HEK293 (cell line): ENCODE measurements at regions not wholly inside any gene's neighbourhood (a gene's known extent, or its start where the extent isn't known, plus 50 kb on each side); places are given as distances from the start of the nearest gene placed in this dataset.

Experiments
- CTCF ChIA-PET: fragments of 350-600 bp; formaldehyde crosslinking; extraction: SDS; loops from one replicate; lab custom pipeline; 2021; ENCODE audit warnings: antibody characterized with exemption; lab: Yijun Ruan, JAX
- POLR2A ChIA-PET: fragments of 300-600 bp; formaldehyde crosslinking; extraction: SDS; loops from one replicate; lab custom pipeline; 2020; ENCODE audit warnings: antibody characterized with exemption, inconsistent platforms; lab: Yijun Ruan, JAX
- H3K27ac ChIP-seq: fragments of 200-500 bp; sonication (Bioruptor generic); 2 replicates; pipeline ENCODE4 v1.5.1; 2014; ENCODE audit warnings: low read depth, low read length, control low read depth, inconsistent platforms; ENCODE audit errors: extremely low read depth
- H3K36me3 ChIP-seq, 2 experiments: fragments of 200-500 bp in 1 of 2; sonication (Bioruptor generic) in 1 of 2; 1 replicate in 1 of 2; 2 replicates in 1 of 2; pipeline ENCODE4 v1.5.1; 2014 to 2017; ENCODE audit warnings: inconsistent platforms in 2 of 2, low read length in 2 of 2; ENCODE audit not compliant: control insufficient read depth in 2 of 2, insufficient read depth in 1 of 2
- H3K4me1 ChIP-seq: fragments of 200-500 bp; sonication (Bioruptor generic); 2 replicates; pipeline ENCODE4 v1.5.1; 2014; ENCODE audit warnings: mild to moderate bottlenecking, low read length, inconsistent platforms; ENCODE audit not compliant: control insufficient read depth, insufficient read depth
- H3K4me3 ChIP-seq: 2 replicates; pipeline ENCODE4 v1.5.1; 2011; ENCODE audit warnings: low read depth, mild to moderate bottlenecking, control low read depth, low read length, moderate library complexity
- H3K9me3 ChIP-seq: fragments of 200-500 bp; sonication (Bioruptor generic); 2 replicates; pipeline ENCODE4 v1.5.1; 2014; ENCODE audit warnings: low read depth, low read length, inconsistent platforms; ENCODE audit not compliant: control insufficient read depth, insufficient read depth
- BCL6B ChIP-seq: fragments of 450-650 bp; formaldehyde crosslinking; IDR thresholded peaks from 2 replicates; pipeline ENCODE4 v1.5.1; 2017; ENCODE audit warnings: missing biosample characterization, missing genetic modification characterization
- REPIN1 ChIP-seq: fragments of 450-650 bp; formaldehyde crosslinking; IDR thresholded peaks from 2 replicates; pipeline ENCODE4 v1.5.1; 2017; ENCODE audit warnings: missing biosample characterization, missing genetic modification characterization, low read depth
- WT1 ChIP-seq: fragments of 450-650 bp; formaldehyde crosslinking; IDR thresholded peaks from 2 replicates; pipeline ENCODE4 v1.5.1; 2016; ENCODE audit warnings: missing biosample characterization, missing genetic modification characterization
- ZBTB17 ChIP-seq: fragments of 450-650 bp; formaldehyde crosslinking; IDR thresholded peaks from 2 replicates; pipeline ENCODE4 v1.5.1; 2016; ENCODE audit warnings: missing biosample characterization, missing genetic modification characterization
- ZFP37 ChIP-seq: fragments of 450-650 bp; formaldehyde crosslinking; IDR thresholded peaks from 2 replicates; pipeline ENCODE4 v1.5.1; 2016; ENCODE audit warnings: missing biosample characterization, missing genetic modification characterization
- ZNF10 ChIP-seq: fragments of 450-650 bp; formaldehyde crosslinking; IDR thresholded peaks from 2 replicates; pipeline ENCODE4 v1.5.1; 2017; ENCODE audit warnings: missing biosample characterization, missing genetic modification characterization
- ZNF23 ChIP-seq: fragments of 450-650 bp; formaldehyde crosslinking; IDR thresholded peaks from 2 replicates; pipeline ENCODE4 v1.5.1; 2016; ENCODE audit warnings: missing biosample characterization, missing genetic modification characterization, borderline replicate concordance
- ZNF341 ChIP-seq: fragments of 450-650 bp; formaldehyde crosslinking; IDR thresholded peaks from 2 replicates; pipeline ENCODE4; 2016; ENCODE audit warnings: low read depth, missing biosample characterization, missing genetic modification characterization
- ZNF366 ChIP-seq: fragments of 450-650 bp; formaldehyde crosslinking; conservative IDR thresholded peaks from 2 replicates; pipeline ENCODE4 v1.5.1; 2016; ENCODE audit warnings: missing biosample characterization, missing genetic modification characterization
- ZNF433 ChIP-seq: fragments of 450-650 bp; formaldehyde crosslinking; IDR thresholded peaks from 2 replicates; pipeline ENCODE4 v1.5.1; 2016; ENCODE audit warnings: missing biosample characterization, missing genetic modification characterization, low read depth
- ZNF501 ChIP-seq: fragments of 450-650 bp; formaldehyde crosslinking; IDR thresholded peaks from 2 replicates; pipeline ENCODE4 v1.5.1; 2016; ENCODE audit warnings: missing biosample characterization, missing genetic modification characterization
- ZNF548 ChIP-seq: fragments of 450-650 bp; formaldehyde crosslinking; IDR thresholded peaks from 2 replicates; pipeline ENCODE4 v1.5.1; 2016; ENCODE audit warnings: missing biosample characterization, missing genetic modification characterization
- ZNF555 ChIP-seq: fragments of 450-650 bp; formaldehyde crosslinking; conservative IDR thresholded peaks from 2 replicates; pipeline ENCODE4 v1.5.1; 2017; ENCODE audit warnings: missing biosample characterization, mild to moderate bottlenecking, missing genetic modification characterization, inconsistent platforms
- ZNF585B ChIP-seq: fragments of 450-650 bp; formaldehyde crosslinking; IDR thresholded peaks from 2 replicates; pipeline ENCODE4 v1.5.1; 2016; ENCODE audit warnings: missing biosample characterization, missing genetic modification characterization
- ZNF600 ChIP-seq: fragments of 450-650 bp; formaldehyde crosslinking; IDR thresholded peaks from 2 replicates; pipeline ENCODE4 v1.5.1; 2016; ENCODE audit warnings: missing biosample characterization, missing genetic modification characterization
- ZNF664 ChIP-seq: fragments of 450-650 bp; formaldehyde crosslinking; IDR thresholded peaks from 2 replicates; pipeline ENCODE4 v1.5.1; 2016; ENCODE audit warnings: missing biosample characterization, missing genetic modification characterization
- ZSCAN16 ChIP-seq: fragments of 450-650 bp; formaldehyde crosslinking; IDR thresholded peaks from 2 replicates; pipeline ENCODE4 v1.5.1; 2016; ENCODE audit warnings: missing biosample characterization, missing genetic modification characterization
- TF ChIP-seq, protein P1 (sequence below): fragments of 450-650 bp; formaldehyde crosslinking; IDR thresholded peaks from 2 replicates; pipeline ENCODE4 v1.5.1; 2016; ENCODE audit warnings: missing biosample characterization, missing genetic modification characterization
- TF ChIP-seq, protein P2 (sequence below): fragments of 450-650 bp; formaldehyde crosslinking; IDR thresholded peaks from 2 replicates; pipeline ENCODE4; 2016; ENCODE audit warnings: missing biosample characterization, missing genetic modification characterization
- TF ChIP-seq, protein P3 (sequence below): fragments of 450-650 bp; formaldehyde crosslinking; IDR thresholded peaks from 2 replicates; pipeline ENCODE4 v1.5.1; 2016; ENCODE audit warnings: missing biosample characterization, missing genetic modification characterization
- TF ChIP-seq, protein P4 (sequence below): fragments of 450-650 bp; formaldehyde crosslinking; IDR thresholded peaks from 2 replicates; pipeline ENCODE4 v1.5.1; 2016; ENCODE audit warnings: missing biosample characterization, missing genetic modification characterization
- TF ChIP-seq, protein P5 (sequence below): fragments of 450-650 bp; formaldehyde crosslinking; IDR thresholded peaks from 2 replicates; pipeline ENCODE4 v1.5.1; 2016; ENCODE audit warnings: missing biosample characterization, missing genetic modification characterization, borderline replicate concordance

GRCh38 chr18:78571063-78571785, 408.4 kb upstream of the SALL3 start (continued):
- TF ChIP-seq, protein P1, sequence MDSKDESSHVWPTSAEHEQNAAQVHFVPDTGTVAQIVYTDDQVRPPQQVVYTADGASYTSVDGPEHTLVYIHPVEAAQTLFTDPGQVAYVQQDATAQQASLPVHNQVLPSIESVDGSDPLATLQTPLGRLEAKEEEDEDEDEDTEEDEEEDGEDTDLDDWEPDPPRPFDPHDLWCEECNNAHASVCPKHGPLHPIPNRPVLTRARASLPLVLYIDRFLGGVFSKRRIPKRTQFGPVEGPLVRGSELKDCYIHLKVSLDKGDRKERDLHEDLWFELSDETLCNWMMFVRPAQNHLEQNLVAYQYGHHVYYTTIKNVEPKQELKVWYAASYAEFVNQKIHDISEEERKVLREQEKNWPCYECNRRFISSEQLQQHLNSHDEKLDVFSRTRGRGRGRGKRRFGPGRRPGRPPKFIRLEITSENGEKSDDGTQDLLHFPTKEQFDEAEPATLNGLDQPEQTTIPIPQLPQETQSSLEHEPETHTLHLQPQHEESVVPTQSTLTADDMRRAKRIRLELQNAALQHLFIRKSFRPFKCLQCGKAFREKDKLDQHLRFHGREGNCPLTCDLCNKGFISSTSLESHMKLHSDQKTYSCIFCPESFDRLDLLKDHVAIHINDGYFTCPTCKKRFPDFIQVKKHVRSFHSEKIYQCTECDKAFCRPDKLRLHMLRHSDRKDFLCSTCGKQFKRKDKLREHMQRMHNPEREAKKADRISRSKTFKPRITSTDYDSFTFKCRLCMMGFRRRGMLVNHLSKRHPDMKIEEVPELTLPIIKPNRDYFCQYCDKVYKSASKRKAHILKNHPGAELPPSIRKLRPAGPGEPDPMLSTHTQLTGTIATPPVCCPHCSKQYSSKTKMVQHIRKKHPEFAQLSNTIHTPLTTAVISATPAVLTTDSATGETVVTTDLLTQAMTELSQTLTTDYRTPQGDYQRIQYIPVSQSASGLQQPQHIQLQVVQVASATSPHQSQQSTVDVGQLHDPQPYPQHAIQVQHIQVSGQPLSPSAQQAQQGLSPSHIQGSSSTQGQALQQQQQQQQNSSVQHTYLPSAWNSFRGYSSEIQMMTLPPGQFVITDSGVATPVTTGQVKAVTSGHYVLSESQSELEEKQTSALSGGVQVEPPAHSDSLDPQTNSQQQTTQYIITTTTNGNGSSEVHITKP (tag by site-specific recombination), result no peak
- TF ChIP-seq, protein P2, sequence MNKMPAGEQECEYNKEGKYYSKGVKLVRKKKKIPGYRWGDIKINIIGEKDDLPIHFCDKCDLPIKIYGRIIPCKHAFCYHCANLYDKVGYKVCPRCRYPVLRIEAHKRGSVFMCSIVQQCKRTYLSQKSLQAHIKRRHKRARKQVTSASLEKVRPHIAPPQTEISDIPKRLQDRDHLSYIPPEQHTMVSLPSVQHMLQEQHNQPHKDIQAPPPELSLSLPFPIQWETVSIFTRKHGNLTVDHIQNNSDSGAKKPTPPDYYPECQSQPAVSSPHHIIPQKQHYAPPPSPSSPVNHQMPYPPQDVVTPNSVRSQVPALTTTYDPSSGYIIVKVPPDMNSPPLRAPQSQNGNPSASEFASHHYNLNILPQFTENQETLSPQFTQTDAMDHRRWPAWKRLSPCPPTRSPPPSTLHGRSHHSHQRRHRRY (tag by site-specific recombination), result no peak
- TF ChIP-seq ZSCAN16 (tag by site-specific recombination), result no peak
- no peak for TF ChIP-seq ZNF555 (tag by site-specific recombination)

GRCh38 chr18:78571831-78572347, 407.7 kb upstream of the SALL3 start:
- Histone ChIP-seq H3K36me3 (no peaks in the 10 kb centered on the region), H3K9me3 (no peaks in the 10 kb centered on the region), H3K4me1 (no peaks in the 10 kb centered on the region), H3K4me3 (no peak overlapping the region), H3K27ac (no peak overlapping the region)
- ChIA-PET POLR2A (no interaction called here), CTCF (no interaction called here)
- TF ChIP-seq, protein P3, sequence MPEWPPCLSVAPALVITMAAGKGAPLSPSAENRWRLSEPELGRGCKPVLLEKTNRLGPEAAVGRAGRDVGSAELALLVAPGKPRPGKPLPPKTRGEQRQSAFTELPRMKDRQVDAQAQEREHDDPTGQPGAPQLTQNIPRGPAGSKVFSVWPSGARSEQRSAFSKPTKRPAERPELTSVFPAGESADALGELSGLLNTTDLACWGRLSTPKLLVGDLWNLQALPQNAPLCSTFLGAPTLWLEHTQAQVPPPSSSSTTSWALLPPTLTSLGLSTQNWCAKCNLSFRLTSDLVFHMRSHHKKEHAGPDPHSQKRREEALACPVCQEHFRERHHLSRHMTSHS, result no peak
- TF ChIP-seq ZNF501, result no peak
- no peak for TF ChIP-seq REPIN1 (tag by site-specific recombination)
- no peak for TF ChIP-seq ZNF600 (tag by site-specific recombination)
- TF ChIP-seq ZNF548, result no peak
- no peak for TF ChIP-seq ZNF23
- TF ChIP-seq ZNF585B, result no peak
- no peak for TF ChIP-seq ZBTB17 (tag by site-specific recombination)
- TF ChIP-seq, protein P4, sequence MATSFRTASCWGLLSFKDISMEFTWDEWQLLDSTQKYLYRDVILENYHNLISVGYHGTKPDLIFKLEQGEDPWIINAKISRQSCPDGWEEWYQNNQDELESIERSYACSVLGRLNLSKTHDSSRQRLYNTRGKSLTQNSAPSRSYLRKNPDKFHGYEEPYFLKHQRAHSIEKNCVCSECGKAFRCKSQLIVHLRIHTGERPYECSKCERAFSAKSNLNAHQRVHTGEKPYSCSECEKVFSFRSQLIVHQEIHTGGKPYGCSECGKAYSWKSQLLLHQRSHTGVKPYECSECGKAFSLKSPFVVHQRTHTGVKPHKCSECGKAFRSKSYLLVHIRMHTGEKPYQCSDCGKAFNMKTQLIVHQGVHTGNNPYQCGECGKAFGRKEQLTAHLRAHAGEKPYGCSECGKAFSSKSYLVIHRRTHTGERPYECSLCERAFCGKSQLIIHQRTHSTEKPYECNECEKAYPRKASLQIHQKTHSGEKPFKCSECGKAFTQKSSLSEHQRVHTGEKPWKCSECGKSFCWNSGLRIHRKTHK, result no peak
- TF ChIP-seq ZNF366, result no peak
- TF ChIP-seq ZNF341, result no peak
- no peak for TF ChIP-seq ZFP37
- no peak for TF ChIP-seq WT1 (tag by site-specific recombination)
- no peak for TF ChIP-seq ZNF433 (tag by site-specific recombination)
- no peak for TF ChIP-seq ZNF664 (tag by site-specific recombination)
- TF ChIP-seq ZNF10 (tag by site-specific recombination), result no peak
- TF ChIP-seq, protein P5, sequence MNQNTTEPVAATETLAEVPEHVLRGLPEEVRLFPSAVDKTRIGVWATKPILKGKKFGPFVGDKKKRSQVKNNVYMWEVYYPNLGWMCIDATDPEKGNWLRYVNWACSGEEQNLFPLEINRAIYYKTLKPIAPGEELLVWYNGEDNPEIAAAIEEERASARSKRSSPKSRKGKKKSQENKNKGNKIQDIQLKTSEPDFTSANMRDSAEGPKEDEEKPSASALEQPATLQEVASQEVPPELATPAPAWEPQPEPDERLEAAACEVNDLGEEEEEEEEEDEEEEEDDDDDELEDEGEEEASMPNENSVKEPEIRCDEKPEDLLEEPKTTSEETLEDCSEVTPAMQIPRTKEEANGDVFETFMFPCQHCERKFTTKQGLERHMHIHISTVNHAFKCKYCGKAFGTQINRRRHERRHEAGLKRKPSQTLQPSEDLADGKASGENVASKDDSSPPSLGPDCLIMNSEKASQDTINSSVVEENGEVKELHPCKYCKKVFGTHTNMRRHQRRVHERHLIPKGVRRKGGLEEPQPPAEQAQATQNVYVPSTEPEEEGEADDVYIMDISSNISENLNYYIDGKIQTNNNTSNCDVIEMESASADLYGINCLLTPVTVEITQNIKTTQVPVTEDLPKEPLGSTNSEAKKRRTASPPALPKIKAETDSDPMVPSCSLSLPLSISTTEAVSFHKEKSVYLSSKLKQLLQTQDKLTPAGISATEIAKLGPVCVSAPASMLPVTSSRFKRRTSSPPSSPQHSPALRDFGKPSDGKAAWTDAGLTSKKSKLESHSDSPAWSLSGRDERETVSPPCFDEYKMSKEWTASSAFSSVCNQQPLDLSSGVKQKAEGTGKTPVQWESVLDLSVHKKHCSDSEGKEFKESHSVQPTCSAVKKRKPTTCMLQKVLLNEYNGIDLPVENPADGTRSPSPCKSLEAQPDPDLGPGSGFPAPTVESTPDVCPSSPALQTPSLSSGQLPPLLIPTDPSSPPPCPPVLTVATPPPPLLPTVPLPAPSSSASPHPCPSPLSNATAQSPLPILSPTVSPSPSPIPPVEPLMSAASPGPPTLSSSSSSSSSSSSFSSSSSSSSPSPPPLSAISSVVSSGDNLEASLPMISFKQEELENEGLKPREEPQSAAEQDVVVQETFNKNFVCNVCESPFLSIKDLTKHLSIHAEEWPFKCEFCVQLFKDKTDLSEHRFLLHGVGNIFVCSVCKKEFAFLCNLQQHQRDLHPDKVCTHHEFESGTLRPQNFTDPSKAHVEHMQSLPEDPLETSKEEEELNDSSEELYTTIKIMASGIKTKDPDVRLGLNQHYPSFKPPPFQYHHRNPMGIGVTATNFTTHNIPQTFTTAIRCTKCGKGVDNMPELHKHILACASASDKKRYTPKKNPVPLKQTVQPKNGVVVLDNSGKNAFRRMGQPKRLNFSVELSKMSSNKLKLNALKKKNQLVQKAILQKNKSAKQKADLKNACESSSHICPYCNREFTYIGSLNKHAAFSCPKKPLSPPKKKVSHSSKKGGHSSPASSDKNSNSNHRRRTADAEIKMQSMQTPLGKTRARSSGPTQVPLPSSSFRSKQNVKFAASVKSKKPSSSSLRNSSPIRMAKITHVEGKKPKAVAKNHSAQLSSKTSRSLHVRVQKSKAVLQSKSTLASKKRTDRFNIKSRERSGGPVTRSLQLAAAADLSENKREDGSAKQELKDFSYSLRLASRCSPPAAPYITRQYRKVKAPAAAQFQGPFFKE (tag by site-specific recombination), result no peak
- TF ChIP-seq BCL6B (tag by site-specific recombination), result no peak
